ENCODE measurements at regions not wholly inside any gene's neighbourhood (a gene's known extent, or its start where the extent isn't known, plus 50 kb on each side); places are given as distances from the start of the nearest gene placed in this dataset.

DNA sequence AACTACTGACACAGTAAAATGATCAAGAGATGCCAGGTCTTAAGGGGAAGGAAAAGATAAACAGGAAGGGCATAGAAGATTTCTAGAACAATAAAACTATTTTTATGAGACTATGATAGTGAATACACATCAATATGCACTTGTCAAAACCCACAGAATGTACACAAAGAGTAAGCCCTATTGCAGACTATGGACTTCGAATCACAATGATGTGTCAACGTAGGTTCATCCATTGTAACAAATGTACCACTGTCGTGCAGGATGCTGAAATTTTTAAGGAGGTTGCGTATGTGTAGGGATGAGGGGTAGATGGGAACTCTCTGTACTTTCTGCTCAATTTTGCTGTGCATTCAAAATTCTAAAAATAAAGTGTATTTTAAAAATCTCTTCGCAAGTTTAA is 171.9 kb downstream of the KLF12 start:
- H3K27me3 Mint-ChIP-seq (ENCODE audit: unreplicated experiment): no peaks in the 10 kb centered on the region
- TF ChIP-seq, protein P1, sequence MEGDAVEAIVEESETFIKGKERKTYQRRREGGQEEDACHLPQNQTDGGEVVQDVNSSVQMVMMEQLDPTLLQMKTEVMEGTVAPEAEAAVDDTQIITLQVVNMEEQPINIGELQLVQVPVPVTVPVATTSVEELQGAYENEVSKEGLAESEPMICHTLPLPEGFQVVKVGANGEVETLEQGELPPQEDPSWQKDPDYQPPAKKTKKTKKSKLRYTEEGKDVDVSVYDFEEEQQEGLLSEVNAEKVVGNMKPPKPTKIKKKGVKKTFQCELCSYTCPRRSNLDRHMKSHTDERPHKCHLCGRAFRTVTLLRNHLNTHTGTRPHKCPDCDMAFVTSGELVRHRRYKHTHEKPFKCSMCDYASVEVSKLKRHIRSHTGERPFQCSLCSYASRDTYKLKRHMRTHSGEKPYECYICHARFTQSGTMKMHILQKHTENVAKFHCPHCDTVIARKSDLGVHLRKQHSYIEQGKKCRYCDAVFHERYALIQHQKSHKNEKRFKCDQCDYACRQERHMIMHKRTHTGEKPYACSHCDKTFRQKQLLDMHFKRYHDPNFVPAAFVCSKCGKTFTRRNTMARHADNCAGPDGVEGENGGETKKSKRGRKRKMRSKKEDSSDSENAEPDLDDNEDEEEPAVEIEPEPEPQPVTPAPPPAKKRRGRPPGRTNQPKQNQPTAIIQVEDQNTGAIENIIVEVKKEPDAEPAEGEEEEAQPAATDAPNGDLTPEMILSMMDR (IDR thresholded peaks at IDR 0.05; ENCODE audit: unreplicated experiment): no peak
- no peak overlapping the region for H3K27ac Mint-ChIP-seq (ENCODE audit: unreplicated experiment)
- no peaks in the 10 kb centered on the region for H3K9me3 Mint-ChIP-seq (ENCODE audit: unreplicated experiment)
- no peak for DNase-seq (ENCODE audit: low spot score)
- no peak overlapping the region for H3K4me3 Mint-ChIP-seq (ENCODE audit: unreplicated experiment)
- H3K4me1 Mint-ChIP-seq (ENCODE audit: unreplicated experiment): peaks cover 4% of the 10 kb centered on the region
- H3K36me3 Mint-ChIP-seq (ENCODE audit: low read depth, unreplicated experiment): peaks cover 7% of the 10 kb centered on the region

DNA sequence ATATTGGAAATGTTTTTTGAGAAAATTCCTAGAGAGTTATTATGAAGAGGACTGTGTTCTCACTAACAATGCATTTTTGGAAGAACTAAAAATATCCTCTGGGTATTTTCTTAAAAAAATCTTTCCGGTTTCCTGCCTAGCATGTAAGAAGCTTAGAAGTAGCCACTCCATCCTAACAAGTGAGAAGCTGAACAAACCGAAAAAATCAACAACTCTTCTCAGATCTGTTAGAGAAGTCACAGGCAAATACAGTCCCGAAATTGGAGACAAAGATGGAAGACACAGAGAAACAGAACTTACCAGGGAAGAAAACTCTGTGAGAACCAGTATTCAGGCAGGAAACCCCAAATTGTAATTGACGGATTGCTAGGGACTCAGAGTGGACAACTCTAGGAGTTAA is 173.0 kb downstream of the KLF12 start:
- TF ChIP-seq, protein P1 (IDR thresholded peaks at IDR 0.05; ENCODE audit: unreplicated experiment): no peak
- no peak for DNase-seq (ENCODE audit: low spot score)
- H3K27me3 Mint-ChIP-seq (ENCODE audit: unreplicated experiment): no peaks in the 10 kb centered on the region
- no peak overlapping the region for H3K27ac Mint-ChIP-seq (ENCODE audit: unreplicated experiment)
- peaks cover 4% of the 10 kb centered on the region for H3K4me1 Mint-ChIP-seq (ENCODE audit: unreplicated experiment)
- no peaks in the 10 kb centered on the region for H3K9me3 Mint-ChIP-seq (ENCODE audit: unreplicated experiment)
- H3K36me3 Mint-ChIP-seq (ENCODE audit: low read depth, unreplicated experiment): peaks cover 7% of the 10 kb centered on the region
- H3K4me3 Mint-ChIP-seq (ENCODE audit: unreplicated experiment): no peak overlapping the region

DNA sequence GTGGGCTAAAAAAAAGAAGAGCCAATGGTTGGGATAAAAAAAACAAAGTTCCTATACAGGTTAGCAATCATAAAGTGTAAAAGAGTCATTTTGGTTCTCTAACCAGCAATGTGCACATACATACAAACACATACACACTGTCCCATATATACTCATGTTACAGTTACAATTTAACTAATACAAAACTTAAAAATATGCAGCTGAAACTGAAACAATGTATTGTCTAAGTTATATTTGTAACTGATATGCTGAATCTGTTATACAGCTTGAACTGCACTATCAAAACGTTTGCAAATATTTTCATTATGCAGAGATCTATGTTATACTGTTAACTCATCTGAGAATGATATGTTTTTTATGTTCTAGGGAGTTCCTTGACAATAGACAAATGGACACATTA is 173.7 kb downstream of the KLF12 start:
- TF ChIP-seq, protein P1 (IDR thresholded peaks at IDR 0.05; ENCODE audit: unreplicated experiment): no peak

DNA sequence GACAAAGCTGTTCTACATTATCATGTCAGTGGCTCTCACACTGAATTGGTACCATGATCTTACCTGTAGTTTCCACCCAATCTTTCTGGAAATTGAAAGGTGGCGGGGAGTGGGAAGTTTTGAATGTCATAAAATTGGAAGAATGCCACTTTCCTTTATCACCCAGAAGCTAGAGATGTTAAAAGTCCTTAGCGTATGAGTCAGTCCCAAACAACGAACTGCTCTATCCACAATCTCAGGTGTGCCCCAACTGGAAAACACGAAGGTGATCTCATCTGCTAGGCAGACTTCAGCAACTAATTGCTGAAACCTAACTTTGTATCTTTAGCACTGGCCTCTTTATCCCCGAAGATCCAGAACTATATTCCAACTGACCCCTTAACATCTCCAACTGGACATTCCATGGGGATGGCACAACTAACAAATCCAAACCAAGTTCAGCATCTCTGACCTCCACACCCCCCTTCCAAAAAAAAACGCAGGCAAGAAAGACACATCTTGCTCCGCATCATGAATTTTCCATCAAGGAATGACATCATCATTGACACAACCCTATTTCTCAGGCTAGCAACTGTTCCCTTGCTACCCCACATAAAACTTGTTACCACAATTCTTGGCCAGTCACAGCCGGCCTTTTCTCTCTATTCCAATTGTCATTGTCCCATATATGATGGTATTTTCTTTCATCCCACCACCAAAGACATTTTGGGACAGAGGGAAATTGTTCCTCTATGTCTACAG is 175.4 kb downstream of the KLF12 start:
- TF ChIP-seq, protein P1 (IDR thresholded peaks at IDR 0.05; ENCODE audit: unreplicated experiment): no peak
- Mint-ChIP-seq H3K4me1 (ENCODE audit: unreplicated experiment) (peaks cover 4% of the 10 kb centered on the region), H3K9me3 (ENCODE audit: unreplicated experiment) (no peaks in the 10 kb centered on the region), H3K27ac (ENCODE audit: unreplicated experiment) (no peak overlapping the region), H3K36me3 (ENCODE audit: low read depth, unreplicated experiment) (peaks cover 7% of the 10 kb centered on the region), H3K4me3 (ENCODE audit: unreplicated experiment) (no peak overlapping the region), H3K27me3 (ENCODE audit: unreplicated experiment) (no peaks in the 10 kb centered on the region)
- DNase-seq (ENCODE audit: low spot score): no peak

More for the DNA sequence above, 173.7 kb downstream of the KLF12 start:
- H3K27ac Mint-ChIP-seq (ENCODE audit: unreplicated experiment): no peak overlapping the region
- H3K4me1 Mint-ChIP-seq (ENCODE audit: unreplicated experiment): peaks cover 4% of the 10 kb centered on the region
- H3K27me3 Mint-ChIP-seq (ENCODE audit: unreplicated experiment): no peaks in the 10 kb centered on the region
- no peaks in the 10 kb centered on the region for H3K9me3 Mint-ChIP-seq (ENCODE audit: unreplicated experiment)
- DNase-seq (ENCODE audit: low spot score): no peak
- no peak overlapping the region for H3K4me3 Mint-ChIP-seq (ENCODE audit: unreplicated experiment)
- peaks cover 7% of the 10 kb centered on the region for H3K36me3 Mint-ChIP-seq (ENCODE audit: low read depth, unreplicated experiment)

DNA sequence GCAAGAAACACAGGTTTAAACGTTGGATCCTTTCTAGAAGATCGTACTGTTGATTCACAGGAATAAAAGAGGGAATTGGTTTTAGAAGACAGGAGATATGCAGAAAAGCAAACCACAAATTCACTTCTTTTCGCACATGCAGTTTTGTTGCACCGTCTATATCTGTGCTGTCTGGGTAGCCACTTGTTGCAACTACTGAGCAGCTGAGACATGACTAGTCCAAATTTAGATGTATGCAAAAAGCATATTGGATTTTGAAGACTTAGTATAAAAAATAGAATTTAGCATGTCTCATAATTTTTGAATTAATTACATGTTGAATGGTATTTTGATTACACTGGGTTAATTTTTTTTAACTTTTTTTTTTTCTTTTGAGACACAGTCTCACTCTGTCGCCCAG is 176.3 kb downstream of the KLF12 start:
- TF ChIP-seq, protein P1 (IDR thresholded peaks at IDR 0.05; ENCODE audit: unreplicated experiment): no peak
- peaks cover 5% of the 10 kb centered on the region for H3K4me1 Mint-ChIP-seq (ENCODE audit: unreplicated experiment)
- DNase-seq (ENCODE audit: low spot score): no peak
- H3K9me3 Mint-ChIP-seq (ENCODE audit: unreplicated experiment): no peaks in the 10 kb centered on the region
- peaks cover 7% of the 10 kb centered on the region for H3K36me3 Mint-ChIP-seq (ENCODE audit: low read depth, unreplicated experiment)
- no peaks in the 10 kb centered on the region for H3K27me3 Mint-ChIP-seq (ENCODE audit: unreplicated experiment)
- H3K27ac Mint-ChIP-seq (ENCODE audit: unreplicated experiment): no peak overlapping the region
- H3K4me3 Mint-ChIP-seq (ENCODE audit: unreplicated experiment): no peak overlapping the region

Data from endothelial cell (in vitro differentiated cells).